Heart left ventricle (tissue), 16 donors: ENCODE measurements at regions not wholly inside any gene's neighbourhood (a gene's known extent, or its start where the extent isn't known, plus 50 kb on each side); places are given as distances from the start of the nearest gene placed in this dataset.

Experiments used
- ATAC-seq, 4 donors: fragments of 200-7000 bp; cut with Tn5 transposase; one replicate each; pipeline ENCODE4 v1.9.1; 2020 to 2022; ENCODE audit warnings: moderate library complexity in 4 of 4, mild to moderate bottlenecking in 3 of 4, moderate number of reproducible peaks in 1 of 4
- DNase-seq, 5 donors: peaks; one replicate each; pipeline ENCODE4 v3.0.0-alpha.2; 2020
- H3K27ac ChIP-seq, 12 donors: fragments of 200-600 bp; sonication (generic) in 4 of 12; one replicate each; pipeline versions ENCODE4 v1.5.0 to v1.8.0; 2016 to 2022; ENCODE audit warnings: mild to moderate bottlenecking in 2 of 12
- H3K27me3 ChIP-seq, 9 donors: fragments of 200-600 bp; sonication (generic) in 2 of 9; one replicate each; pipeline versions ENCODE4 v1.5.1 to v1.8.0; 2016 to 2022; ENCODE audit warnings: mild to moderate bottlenecking in 3 of 9
- H3K36me3 ChIP-seq, 9 donors: fragments of 200-600 bp; sonication (generic) in 2 of 9; one replicate each; pipeline versions ENCODE4 v1.5.0 to v1.8.0; 2018 to 2022; ENCODE audit warnings: mild to moderate bottlenecking in 2 of 9
- H3K4me1 ChIP-seq, 12 donors: fragments of 200-600 bp; sonication (generic) in 4 of 12; one replicate each; pipeline versions ENCODE4 v1.5.0 to v1.8.0; 2016 to 2022; ENCODE audit warnings: mild to moderate bottlenecking in 3 of 12
- H3K4me3 ChIP-seq, 12 donors: fragments of 200-600 bp; sonication (generic) in 4 of 12; one replicate each; pipeline versions ENCODE4 v1.5.0 to v1.8.0; 2017 to 2022; ENCODE audit warnings: mild to moderate bottlenecking in 9 of 12, moderate library complexity in 4 of 12
- H3K9me3 ChIP-seq, 12 donors: fragments of 200-600 bp; sonication (generic) in 4 of 12; one replicate each; pipeline versions ENCODE4 v1.5.0 to v1.8.0; 2016 to 2022; ENCODE audit warnings: mild to moderate bottlenecking in 1 of 12
- CTCF ChIP-seq, 12 donors: fragments of 200-600 bp; sonication (generic) in 4 of 12; IDR thresholded peaks; one replicate each; pipeline versions ENCODE4 v1.5.0 to v1.8.0; 2018 to 2022; ENCODE audit warnings: antibody characterized with exemption in 12 of 12, mild to moderate bottlenecking in 5 of 12
- POLR2A ChIP-seq, 2 donors: fragments of 450-650 bp; IDR thresholded peaks; one replicate each; pipeline ENCODE4 v1.6.1; 2017; ENCODE audit warnings: antibody characterized with exemption in 2 of 2, mild to moderate bottlenecking in 2 of 2, moderate library complexity in 2 of 2
- WGBS, 4 donors: extraction: QIAGEN DNeasy Blood & Tissue Kit in 2 of 4; methylation state at CpG; one replicate each; pipeline versions ENCODE4 v1.1.5 to v1.1.7; 2013 to 2018; 5-methylcytosine and 5-hydroxymethylcytosine counted together
- intact Hi-C, 10 donors: fragments of 100-400 bp; cut with DNase I; formaldehyde crosslinking; loops; one replicate each; pipeline versions ENCODE4 v1.11.1 to v1.14.2; 2022
- donor health status: ischemic (EF 13 %, LVEDD 7.1; RV severe dilation, severe dysfunction).
- donor health status: healthy with polysubstance abuse.
- donor health status: DM: no; HTN: yes; CAD: no.
- donor health status: DM: no; HTN: no; CAD: no.
- donor health status: ischemic (EF 25% LVEDD 6.9; RV normal size, moderate dysfunction).
- donor health status: ischemic (EF 25% LVEDD 5.7; RV mildly dilated, moderate dysfunction).
- donor health status: healthy.
- donor health status: DM: yes; HTN: yes; CAD: no.
- donor health status: ischemic (EF 35%, LVEDD 5.7; RV mildly dilated, moderate dysfunction).
- donor health status: nonischemic (EF 11% LVEDD 7.7; RV severe dilation, severe dysfunction).
- donor health status: DM: yes; HTN: yes; CAD: no.
- donor health status: PGD.
- donor health status: ischemic (EF 29% LVEDD 5.4; RV normal size, mild dysfunction).
- donor health status: nonischemic (EF 23%, LVEDD 6.1; RV moderate dilation, normal function).

- Histone ChIP-seq H3K4me1 (peaks cover 0 to 34% (median 0%) of the 10 kb centered on the region in 12 donors), H3K27me3 (no peaks in the 10 kb centered on the region), H3K4me3 (no peak overlapping the region), H3K27ac (no peak overlapping the region), H3K36me3 (no peaks in the 10 kb centered on the region), H3K9me3 (no peaks in the 10 kb centered on the region)
- WGBS, 4 donors: 79 to 90% (median 81%) methylated on average over 1 of the region's 1 CpG
- ATAC-seq: no peak
- TF ChIP-seq POLR2A (IDR thresholded peaks at IDR 0.05) (no peak), CTCF (IDR thresholded peaks at IDR 0.05) (no peak)
- no peak for DNase-seq
- intact Hi-C loops: loop anchor here in 1 of 10 donors (10.0 kb wide), 1 partner anchor 106 kb away; no protein-coding TSS in a partner anchor
These were observed 79.1 kb upstream of the C1QTNF7 start for GRCh38 chr4:15348695-15349094.

GRCh38 chr4:15349531-15349935 lies 78.3 kb upstream of the C1QTNF7 start:
- Histone ChIP-seq H3K4me3 (no peak overlapping the region), H3K4me1 (peaks cover 0 to 30% (median 0%) of the 10 kb centered on the region in 12 donors), H3K27ac (peak overlapping the region in 2 of 12 donors; percentile 9 to 26), H3K9me3 (no peaks in the 10 kb centered on the region), H3K27me3 (no peaks in the 10 kb centered on the region), H3K36me3 (no peaks in the 10 kb centered on the region)
- intact Hi-C loops: loop anchor here in 1 of 10 donors (10.0 kb wide), 1 partner anchor 105 kb away; no protein-coding TSS in a partner anchor
- TF ChIP-seq POLR2A (IDR thresholded peaks at IDR 0.05) (no peak), CTCF (IDR thresholded peaks at IDR 0.05) (no peak)
- DNase-seq (no peak), ATAC-seq (no peak)
- WGBS, 4 donors: 45 to 57% (median 52%) methylated on average over 3 of the region's 3 CpGs

- peaks cover 0 to 26% (median 0%) of the 10 kb centered on the region in 12 donors for H3K4me1 ChIP-seq
- ATAC-seq (no peak), DNase-seq (no peak)
- H3K27me3 ChIP-seq: no peaks in the 10 kb centered on the region
- H3K9me3 ChIP-seq: no peaks in the 10 kb centered on the region
- TF ChIP-seq POLR2A (IDR thresholded peaks at IDR 0.05) (no peak), CTCF (IDR thresholded peaks at IDR 0.05) (no peak)
- no peaks in the 10 kb centered on the region for H3K36me3 ChIP-seq
- intact Hi-C loops: loop anchor here in 1 of 10 donors (10.0 kb wide), 1 partner anchor 105 kb away; no protein-coding TSS in a partner anchor
- H3K27ac ChIP-seq: no peak overlapping the region
- no peak overlapping the region for H3K4me3 ChIP-seq
- WGBS, 4 donors: 73 to 93% (median 80%) methylated on average over 1 of the region's 1 CpG
These were observed 77.9 kb upstream of the C1QTNF7 start for GRCh38 chr4:15349965-15350364.

- DNase-seq (no peak), ATAC-seq (peak in 3 of 4 donors; percentile 39 to 71 (median 56))
- no peak for TF ChIP-seq CTCF (IDR thresholded peaks at IDR 0.05)
- no peak for TF ChIP-seq POLR2A (IDR thresholded peaks at IDR 0.05)
- H3K9me3 ChIP-seq: no peaks in the 10 kb centered on the region
- WGBS, 4 donors: 61 to 79% (median 72%) methylated on average over 2 of the region's 2 CpGs
- no peaks in the 10 kb centered on the region for H3K27me3 ChIP-seq
- H3K27ac ChIP-seq: no peak overlapping the region
- intact Hi-C loops: no loop called here
- H3K36me3 ChIP-seq: no peaks in the 10 kb centered on the region
- H3K4me1 ChIP-seq: peaks cover 0 to 23% (median 0%) of the 10 kb centered on the region in 12 donors
- H3K4me3 ChIP-seq: no peak overlapping the region
These were observed 75.3 kb upstream of the C1QTNF7 start for GRCh38 chr4:15352524-15352923.
